ENCODE measurements at regions not wholly inside any gene's neighbourhood (a gene's known extent, or its start where the extent isn't known, plus 50 kb on each side); places are given as distances from the start of the nearest gene placed in this dataset.

DNA sequence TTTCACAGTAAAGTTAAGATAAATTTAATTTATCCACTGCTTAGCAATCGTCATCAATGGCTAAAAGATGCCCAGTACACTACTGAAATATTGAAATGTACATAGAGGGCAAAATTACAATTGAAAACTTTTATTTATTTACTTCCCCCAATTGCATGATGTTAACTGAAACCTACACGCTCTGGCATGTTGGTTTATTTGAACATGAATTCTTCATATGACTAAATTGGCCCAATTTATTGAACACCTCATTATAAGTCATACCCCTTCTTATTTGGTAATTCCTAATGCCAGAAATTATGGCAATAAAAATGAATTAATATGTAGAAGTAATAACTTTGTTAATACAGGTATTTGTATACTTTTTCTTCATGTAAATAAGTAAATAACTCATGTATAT, 183.0 kb upstream of the ZC3H15 start:
- TF ChIP-seq CTCF (IDR thresholded peaks at IDR 0.05) = no peak
- TF ChIP-seq POLR2A (IDR thresholded peaks at IDR 0.05) = no peak
